Activated effector memory CD4-positive, alpha-beta T cell treated with Interleukin-2 at 50 U/mL for 16 hours (primary cell): ENCODE measurements at regions not wholly inside any gene's neighbourhood (a gene's known extent, or its start where the extent isn't known, plus 50 kb on each side); places are given as distances from the start of the nearest gene placed in this dataset.
A peak's percentile ranks its signal among the peaks of the same experiment; 100 is the strongest.

ENCODE experiments used
- DNase-seq: peaks from one replicate; pipeline ENCODE4 v3.0.0-alpha.2; 2020

- no peak for DNase-seq
Observed at GRCh38 chr1:9179463-9180110, 50.7 kb upstream of the GPR157 start.

DNA sequence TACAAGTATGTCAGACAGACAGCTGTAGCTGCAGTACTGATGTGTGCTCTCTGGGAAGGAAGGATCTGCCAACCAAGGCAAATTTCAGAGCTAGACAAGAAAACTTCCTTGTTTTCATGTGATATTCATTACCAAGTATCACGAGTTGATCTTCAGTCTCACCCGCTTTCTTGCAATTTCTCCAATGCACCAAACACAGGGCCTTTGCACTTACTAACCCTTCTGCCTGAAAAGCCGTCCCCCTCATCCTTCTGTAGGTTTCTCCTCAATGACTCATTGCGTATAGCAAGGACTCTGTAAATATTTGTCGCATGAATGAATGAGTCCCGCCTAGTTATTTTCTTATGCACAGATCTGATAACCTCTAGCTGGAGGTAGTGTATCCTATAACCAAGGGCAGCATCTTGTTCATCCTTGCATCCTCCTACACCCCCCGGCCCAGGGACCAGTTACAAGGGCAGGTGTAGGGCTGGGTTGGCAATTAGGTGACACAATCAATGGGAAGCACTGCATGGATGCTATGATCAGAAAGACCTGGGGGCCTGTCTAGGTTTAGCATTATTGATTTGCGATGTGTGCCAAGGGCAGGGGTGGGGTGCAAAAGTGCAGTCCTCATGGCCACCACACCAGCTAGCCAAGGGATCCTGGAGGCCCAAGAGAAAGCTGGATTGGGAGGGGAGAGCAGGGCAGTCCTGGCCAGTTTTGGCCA, 51.4 kb upstream of the GPR157 start:
- no peak for DNase-seq

DNA sequence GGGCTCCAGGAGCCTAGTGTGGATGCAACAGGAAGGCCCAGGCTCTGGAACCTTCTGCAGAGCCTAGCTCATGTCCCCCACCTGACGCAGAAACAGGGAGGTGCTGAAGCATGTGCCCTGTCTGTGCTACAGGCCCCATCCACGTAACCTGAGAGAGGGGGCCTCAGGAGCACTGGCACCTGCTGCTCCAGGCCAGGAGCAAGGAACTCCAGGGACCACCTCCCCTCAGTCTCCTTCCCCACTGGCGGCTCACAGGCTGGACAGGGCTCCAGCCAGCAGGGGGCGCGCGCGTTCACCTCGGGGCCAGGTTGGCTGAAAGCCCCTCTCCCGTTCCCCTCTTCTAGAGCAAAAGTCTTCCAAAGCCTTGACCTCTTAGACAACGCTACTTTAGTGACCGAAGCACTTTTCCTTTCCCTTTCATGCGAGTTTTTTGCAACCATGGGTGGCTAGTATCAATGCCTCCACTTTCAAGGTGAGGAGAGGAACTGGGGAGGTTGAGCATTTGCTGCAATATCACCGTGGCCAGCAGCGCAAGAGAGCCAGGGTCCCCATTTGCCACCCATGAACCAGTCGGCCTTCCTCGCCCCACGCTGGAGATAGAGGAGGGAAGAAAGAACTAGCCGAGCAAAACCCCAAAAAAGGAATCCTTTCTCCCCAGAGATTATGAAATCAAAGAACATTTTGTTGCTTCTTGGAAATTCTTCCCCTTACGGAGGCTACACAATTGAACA, 52.4 kb upstream of the GPR157 start:
- peak; percentile 58 for DNase-seq

GRCh38 chr1:9181990-9182783, 52.4 kb upstream of the H6PD start:
- no peak for DNase-seq

GRCh38 chr1:9182784-9183257, 51.8 kb upstream of the H6PD start:
- DNase-seq = no peak

- DNase-seq = no peak
Observed at GRCh38 chr1:9183441-9183840, 51.1 kb upstream of the H6PD start.

GRCh38 chr1:9183898-9184297, 50.7 kb upstream of the H6PD start:
- no peak for DNase-seq

DNA sequence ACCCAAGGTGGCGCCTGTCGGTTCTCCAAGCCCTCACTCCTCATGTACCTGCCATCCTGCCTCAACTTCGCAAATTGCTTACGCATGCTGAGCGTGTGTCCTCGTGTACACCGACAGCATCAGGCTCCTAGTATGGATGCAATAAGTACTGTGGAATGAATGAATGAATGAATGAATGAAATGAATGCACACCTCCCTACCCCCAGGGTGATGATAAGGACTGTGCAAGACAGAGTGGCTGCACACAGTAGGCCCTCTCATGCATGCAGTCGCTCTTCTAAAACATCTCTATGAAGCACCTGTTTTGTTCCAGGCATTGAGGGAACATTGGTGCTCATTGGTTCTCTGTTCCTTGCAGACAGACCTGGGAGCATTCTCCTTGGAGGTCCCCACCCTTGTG, 49.8 kb upstream of the H6PD start:
- no peak for DNase-seq
